ENCODE measurements at regions not wholly inside any gene's neighbourhood (a gene's known extent, or its start where the extent isn't known, plus 50 kb on each side); places are given as distances from the start of the nearest gene placed in this dataset.

- Histone ChIP-seq H3K9me3 (ENCODE audit: control insufficient read depth, insufficient read depth, low read depth, low read length) (no peaks in the 10 kb centered on the region), H4K20me1 (ENCODE audit: control insufficient read depth, extremely low read depth, insufficient read depth, low read length) (no peaks in the 10 kb centered on the region), H3K9ac (ENCODE audit: insufficient read depth, low read length) (no peak overlapping the region), H3K27ac (ENCODE audit: insufficient read depth, low read length) (no peak overlapping the region), H3K27me3 (ENCODE audit: control insufficient read depth, insufficient read depth, low read length) (no peaks in the 10 kb centered on the region), H2AFZ (ENCODE audit: low read length) (no peak overlapping the region), H3K4me1 (ENCODE audit: control insufficient read depth, extremely low read depth, insufficient read depth, low read length) (no peaks in the 10 kb centered on the region), H3K4me3 (replicated peaks in 1 of 4; ENCODE audit: control extremely low read depth in 1 of 4, insufficient read depth in 1 of 4, low read depth in 3 of 4, low read length in 4 of 4) (no peak overlapping the region), H3K4me2 (ENCODE audit: extremely low read depth, insufficient read depth, low read length) (no peak overlapping the region), H3K79me2 (ENCODE audit: control insufficient read depth, insufficient read depth, low read length) (no peaks in the 10 kb centered on the region), H3K36me3 (ENCODE audit: control insufficient read depth, insufficient read depth, low read length) (no peaks in the 10 kb centered on the region)
- TF ChIP-seq CTCF (conservative IDR thresholded peaks at IDR 0.05 in 1 of 2, IDR thresholded peaks at IDR 0.05 in 1 of 2; ENCODE audit: low read depth in 1 of 2, low read length in 2 of 2) (no peak), EZH2 (IDR thresholded peaks at IDR 0.05; ENCODE audit: low read length, missing control alignments) (no peak)
- no peak for DNase-seq (ENCODE audit: low read depth in 2 of 2)
Observed at GRCh38 chr13:76127922-76128321, 491.8 kb downstream of the LMO7 start.

DNA sequence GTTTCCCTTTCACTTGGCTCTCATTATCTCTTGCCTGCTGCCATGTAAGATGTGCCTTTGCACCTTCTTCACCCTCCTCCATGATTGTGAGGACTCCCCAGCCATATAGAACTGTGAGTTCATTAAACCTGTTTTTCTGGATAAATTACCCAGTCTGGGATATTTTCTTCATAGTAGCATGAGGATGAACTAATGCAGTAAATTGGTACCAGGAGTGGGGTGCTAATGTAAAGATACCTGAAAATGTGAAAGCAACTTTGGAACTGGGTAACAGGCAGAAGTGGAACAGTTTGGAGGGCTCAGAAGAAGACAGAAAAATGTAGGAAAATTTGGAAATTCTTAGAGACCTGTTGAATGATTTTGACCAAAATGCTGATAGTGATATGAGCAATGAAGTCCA is 487.4 kb downstream of the LMO7 start:
- H3K79me2 ChIP-seq (ENCODE audit: control insufficient read depth, insufficient read depth, low read length), result no peaks in the 10 kb centered on the region
- H3K27ac ChIP-seq (ENCODE audit: insufficient read depth, low read length), result no peak overlapping the region
- no peak overlapping the region for H2AFZ ChIP-seq (ENCODE audit: low read length)
- no peaks in the 10 kb centered on the region for H3K4me1 ChIP-seq (ENCODE audit: control insufficient read depth, extremely low read depth, insufficient read depth, low read length)
- TF ChIP-seq CTCF (conservative IDR thresholded peaks at IDR 0.05 in 1 of 2, IDR thresholded peaks at IDR 0.05 in 1 of 2; ENCODE audit: low read depth in 1 of 2, low read length in 2 of 2) (no peak), EZH2 (IDR thresholded peaks at IDR 0.05; ENCODE audit: low read length, missing control alignments) (no peak)
- no peak for DNase-seq (ENCODE audit: low read depth in 2 of 2)
- H3K4me3 ChIP-seq (replicated peaks in 1 of 4; ENCODE audit: control extremely low read depth in 1 of 4, insufficient read depth in 1 of 4, low read depth in 3 of 4, low read length in 4 of 4), result no peak overlapping the region
- no peaks in the 10 kb centered on the region for H3K27me3 ChIP-seq (ENCODE audit: control insufficient read depth, insufficient read depth, low read length)
- no peaks in the 10 kb centered on the region for H4K20me1 ChIP-seq (ENCODE audit: control insufficient read depth, extremely low read depth, insufficient read depth, low read length)
- no peaks in the 10 kb centered on the region for H3K9me3 ChIP-seq (ENCODE audit: control insufficient read depth, insufficient read depth, low read depth, low read length)
- no peak overlapping the region for H3K9ac ChIP-seq (ENCODE audit: insufficient read depth, low read length)
- H3K36me3 ChIP-seq (ENCODE audit: control insufficient read depth, insufficient read depth, low read length), result no peaks in the 10 kb centered on the region
- no peak overlapping the region for H3K4me2 ChIP-seq (ENCODE audit: extremely low read depth, insufficient read depth, low read length)

DNA sequence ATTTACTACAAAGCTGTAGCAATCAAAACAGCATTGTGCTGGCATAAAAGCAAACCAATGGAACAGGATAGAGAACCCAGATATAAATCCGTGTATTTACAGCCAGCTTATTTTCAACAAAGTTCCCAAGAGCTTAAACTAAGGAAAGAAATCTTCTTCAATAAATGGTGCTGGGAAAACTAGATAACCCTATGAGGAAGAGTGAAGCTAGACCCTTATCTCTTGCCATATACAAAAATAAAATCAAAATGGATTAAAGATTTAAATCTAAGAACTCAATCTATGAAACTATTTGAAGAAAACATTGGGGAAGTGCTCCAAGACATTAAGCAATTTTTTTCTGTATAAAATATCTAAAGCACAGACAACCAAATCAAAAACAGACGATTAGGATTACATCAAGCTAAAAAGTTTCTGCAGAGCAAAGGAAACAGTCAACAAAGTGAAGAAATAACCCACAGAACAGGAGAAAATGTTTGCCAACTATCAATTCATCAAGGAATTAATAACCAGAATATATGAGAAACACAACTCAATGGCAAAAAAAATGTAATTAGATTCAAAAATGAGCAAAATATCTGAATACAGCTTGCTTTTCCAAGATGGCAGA is 480.7 kb downstream of the LMO7 start:
- H3K9ac ChIP-seq (ENCODE audit: insufficient read depth, low read length), result no peak overlapping the region
- H2AFZ ChIP-seq (ENCODE audit: low read length), result no peak overlapping the region

More for the DNA sequence above, 480.7 kb downstream of the LMO7 start:
- Histone ChIP-seq H3K36me3 (ENCODE audit: control insufficient read depth, insufficient read depth, low read length) (no peaks in the 10 kb centered on the region), H3K27ac (ENCODE audit: insufficient read depth, low read length) (no peak overlapping the region), H3K4me1 (ENCODE audit: control insufficient read depth, extremely low read depth, insufficient read depth, low read length) (no peaks in the 10 kb centered on the region), H4K20me1 (ENCODE audit: control insufficient read depth, extremely low read depth, insufficient read depth, low read length) (no peaks in the 10 kb centered on the region), H3K9me3 (ENCODE audit: control insufficient read depth, insufficient read depth, low read depth, low read length) (no peaks in the 10 kb centered on the region), H3K4me2 (ENCODE audit: extremely low read depth, insufficient read depth, low read length) (no peak overlapping the region), H3K4me3 (replicated peaks in 1 of 4; ENCODE audit: control extremely low read depth in 1 of 4, insufficient read depth in 1 of 4, low read depth in 3 of 4, low read length in 4 of 4) (no peak overlapping the region), H3K79me2 (ENCODE audit: control insufficient read depth, insufficient read depth, low read length) (no peaks in the 10 kb centered on the region), H3K27me3 (ENCODE audit: control insufficient read depth, insufficient read depth, low read length) (no peaks in the 10 kb centered on the region)
- no peak for DNase-seq (ENCODE audit: low read depth in 2 of 2)
- TF ChIP-seq CTCF (conservative IDR thresholded peaks at IDR 0.05 in 1 of 2, IDR thresholded peaks at IDR 0.05 in 1 of 2; ENCODE audit: low read depth in 1 of 2, low read length in 2 of 2), result no peak
- TF ChIP-seq EZH2 (IDR thresholded peaks at IDR 0.05; ENCODE audit: low read length, missing control alignments), result no peak

All from fibroblast of lung (primary cell).